ENCODE measurements at regions not wholly inside any gene's neighbourhood (a gene's known extent, or its start where the extent isn't known, plus 50 kb on each side); places are given as distances from the start of the nearest gene placed in this dataset.

- no peak for DNase-seq (ENCODE audit: low read depth)
Measured at GRCh38 chr2:175463589-175464310, 282.2 kb upstream of the ATP5MC3 start.

GRCh38 chr2:175463169-175463568 is 281.7 kb upstream of the ATP5MC3 start:
- DNase-seq (ENCODE audit: low read depth) = no peak

DNA sequence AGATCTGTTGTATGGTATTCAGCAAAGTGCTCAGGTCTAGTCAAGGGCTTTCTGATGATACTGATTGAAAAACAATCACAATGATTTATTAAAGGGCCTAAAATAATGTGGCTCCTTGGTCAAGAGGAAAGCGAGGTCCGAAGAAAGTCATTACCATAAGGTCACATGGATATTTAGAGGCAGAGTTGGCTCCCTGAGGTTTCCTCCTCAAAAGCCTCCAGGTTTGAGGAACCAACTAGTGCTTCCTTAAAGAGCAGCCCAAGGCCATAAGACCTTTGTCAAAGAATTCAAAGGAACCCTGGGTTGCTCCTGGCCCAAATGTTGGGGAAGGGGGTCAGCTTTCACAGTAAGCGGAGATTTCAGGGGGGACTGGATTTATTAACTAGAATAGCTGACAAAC is 280.7 kb upstream of the ATP5MC3 start:
- DNase-seq (ENCODE audit: low read depth) = no peak

- DNase-seq (ENCODE audit: low read depth) = no peak
Measured at GRCh38 chr2:175461839-175462238, 280.3 kb upstream of the ATP5MC3 start.

DNA sequence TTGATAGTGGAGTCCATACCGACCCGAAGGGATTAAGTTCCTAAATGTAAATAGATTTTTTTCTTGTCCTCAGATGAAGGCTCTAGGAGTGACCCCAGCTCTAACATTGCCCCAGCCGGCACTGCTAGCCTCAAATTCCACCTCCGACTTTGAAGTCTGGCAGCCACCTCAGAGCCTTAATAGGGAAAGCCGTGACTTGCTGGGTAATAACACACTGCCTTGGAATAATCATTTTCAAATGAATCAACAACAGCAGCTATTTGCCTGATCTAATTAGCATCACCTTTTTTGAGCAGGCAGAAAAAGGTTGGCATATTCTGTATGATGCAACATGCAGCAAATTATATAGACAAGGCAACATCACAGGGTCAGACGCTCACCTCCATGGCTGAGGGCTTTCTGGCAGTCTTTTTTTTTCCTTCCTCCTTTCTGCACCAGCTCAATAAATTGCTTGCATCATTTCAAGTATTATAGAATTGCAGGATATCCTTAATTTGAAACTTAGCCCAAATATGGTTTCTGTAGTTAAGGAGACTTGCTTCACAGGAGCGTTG is 276.5 kb upstream of the ATP5MC3 start:
- no peak for DNase-seq (ENCODE audit: low read depth)

GRCh38 chr2:175454953-175455389 is 273.5 kb upstream of the ATP5MC3 start:
- DNase-seq (ENCODE audit: low read depth) = no peak

DNA sequence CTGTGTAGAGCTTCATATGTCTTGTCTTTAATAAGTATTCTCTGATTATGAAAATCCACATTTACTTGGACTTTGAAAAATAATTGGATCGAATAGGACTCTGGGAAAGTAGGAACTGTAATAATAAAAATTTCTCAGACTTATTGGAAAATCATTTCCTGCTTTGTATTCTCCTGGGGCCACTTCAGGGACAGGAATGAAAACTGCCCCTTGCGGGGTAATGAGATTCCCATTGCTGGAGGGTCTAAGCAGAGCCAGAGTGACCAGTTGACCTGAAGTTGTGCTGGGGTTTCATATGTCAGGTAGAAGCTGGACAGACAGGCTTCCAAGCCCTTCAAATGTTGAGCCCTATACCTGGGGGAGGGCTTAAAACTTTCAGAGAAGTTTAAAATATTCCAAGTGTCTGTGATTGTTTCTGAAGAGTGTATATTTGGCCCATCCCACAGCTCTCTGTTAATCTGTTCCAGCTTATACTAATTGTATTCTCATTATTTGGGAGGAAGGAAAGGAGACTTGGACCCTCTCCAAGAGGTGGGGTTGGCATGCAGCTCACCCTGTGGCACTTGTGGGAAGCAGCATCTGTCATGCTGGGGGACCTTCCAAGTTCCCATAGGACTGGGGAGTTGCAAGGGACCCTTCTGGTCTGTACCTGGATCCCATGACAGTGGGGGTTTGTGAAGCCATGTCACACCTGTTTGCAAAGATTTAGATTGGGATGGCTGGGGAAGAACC is 268.7 kb upstream of the ATP5MC3 start:
- DNase-seq (ENCODE audit: low read depth) = no peak

- DNase-seq (ENCODE audit: low read depth) = no peak
Measured at GRCh38 chr2:175449616-175450015, 268.1 kb upstream of the ATP5MC3 start.

DNA sequence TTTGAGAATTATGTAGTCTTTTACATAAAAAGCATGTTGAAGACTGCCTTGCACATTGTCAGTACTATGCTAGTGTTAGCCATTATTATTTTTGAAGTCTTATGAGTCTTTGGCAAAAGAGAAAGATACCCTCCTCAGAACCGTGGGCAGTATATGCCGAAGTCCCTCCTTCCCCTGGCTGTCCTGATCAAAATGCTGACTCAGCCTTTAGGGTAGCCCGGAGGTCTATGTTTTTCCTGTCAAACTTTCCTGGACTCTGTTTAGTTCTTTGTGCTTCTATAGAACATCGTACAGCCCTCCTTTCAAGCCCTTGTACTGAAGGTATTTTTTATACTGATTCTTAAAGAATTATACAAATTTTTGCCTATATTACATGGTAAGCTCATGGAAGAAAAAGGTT is 264.7 kb upstream of the ATP5MC3 start:
- no peak for DNase-seq (ENCODE audit: low read depth)

- DNase-seq (ENCODE audit: low read depth) = no peak
Measured at GRCh38 chr2:175445281-175445680, 263.8 kb upstream of the ATP5MC3 start.

DNA sequence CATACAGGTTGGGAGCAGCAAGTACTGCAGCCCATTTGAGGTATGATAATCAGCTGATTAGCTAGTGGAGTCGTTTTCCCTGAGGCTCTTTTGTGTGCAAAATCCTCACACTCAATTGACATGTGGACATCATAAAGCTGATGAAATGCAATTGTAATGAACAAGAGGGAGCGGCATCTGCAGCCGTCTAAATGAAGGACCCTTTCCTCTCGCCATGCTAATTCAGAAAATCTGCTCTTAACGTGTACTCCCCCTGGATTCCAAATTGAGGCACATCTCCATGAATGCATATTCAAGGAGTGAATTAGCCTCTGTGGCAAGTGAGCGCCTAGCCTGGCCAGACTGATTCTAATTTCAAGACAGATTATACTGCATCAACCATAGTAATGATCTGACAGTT is 260.9 kb upstream of the ATP5MC3 start:
- DNase-seq (ENCODE audit: low read depth) = no peak

- DNase-seq (ENCODE audit: low read depth) = no peak
Measured at GRCh38 chr2:175441181-175441761, 259.8 kb upstream of the ATP5MC3 start.

DNA sequence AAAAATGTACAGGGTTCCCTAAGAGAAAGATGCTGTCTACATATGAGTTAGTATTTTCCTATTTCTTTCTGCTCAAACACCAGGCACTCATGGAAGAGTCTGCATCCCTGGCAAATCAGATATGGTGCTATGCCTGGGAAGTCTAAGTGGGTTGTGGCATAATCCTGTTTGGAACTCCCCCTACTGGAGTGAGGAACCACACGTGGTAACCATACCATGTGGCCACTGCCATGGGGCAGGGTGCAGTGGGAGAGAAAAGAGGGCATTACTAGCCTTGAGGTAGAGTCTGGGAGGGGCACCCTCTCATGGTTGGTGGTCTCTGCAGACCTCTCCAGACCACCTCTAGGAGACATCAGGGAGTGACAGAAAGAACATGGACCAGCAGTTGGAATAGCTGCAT is 257.9 kb upstream of the ATP5MC3 start:
- DNase-seq (ENCODE audit: low read depth) = no peak

DNA sequence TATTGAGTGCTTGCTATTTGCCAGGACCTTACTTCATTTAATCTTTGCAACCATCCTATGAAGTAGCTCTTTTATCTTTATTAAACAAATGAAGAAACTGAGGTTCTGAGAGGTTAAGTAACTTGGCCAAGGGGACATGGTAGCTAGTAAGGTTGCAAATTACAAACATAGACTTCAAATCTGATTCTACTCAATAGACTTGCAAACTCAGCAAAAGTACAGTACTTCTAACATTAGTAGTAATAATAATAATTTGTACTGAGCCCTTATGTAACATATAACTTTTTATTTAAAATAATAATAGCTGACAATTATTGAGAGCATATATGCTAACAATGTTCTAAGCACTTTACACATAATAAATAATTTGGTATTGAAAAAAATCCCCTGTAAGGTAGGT is 255.7 kb upstream of the ATP5MC3 start:
- no peak for DNase-seq (ENCODE audit: low read depth)

DNA sequence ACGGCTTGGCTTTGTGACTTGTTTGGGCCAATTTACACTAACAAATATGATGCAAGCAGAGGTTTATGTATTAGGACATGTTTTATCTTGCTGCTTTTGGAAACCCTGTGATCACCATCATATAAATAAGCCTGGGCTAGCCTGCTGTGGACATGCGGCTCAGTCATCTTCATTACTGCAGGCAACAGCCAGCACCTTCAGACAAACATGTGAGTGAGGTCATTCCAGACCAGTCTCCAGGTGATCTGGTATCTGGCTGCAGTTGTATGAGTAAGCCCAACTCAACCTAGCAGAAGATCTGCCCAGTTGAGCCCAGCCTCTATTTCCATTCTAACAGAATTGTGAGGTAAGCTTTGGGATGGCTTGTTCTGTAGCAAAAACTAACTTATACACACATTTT is 254.6 kb upstream of the ATP5MC3 start:
- no peak for DNase-seq (ENCODE audit: low read depth)

DNA sequence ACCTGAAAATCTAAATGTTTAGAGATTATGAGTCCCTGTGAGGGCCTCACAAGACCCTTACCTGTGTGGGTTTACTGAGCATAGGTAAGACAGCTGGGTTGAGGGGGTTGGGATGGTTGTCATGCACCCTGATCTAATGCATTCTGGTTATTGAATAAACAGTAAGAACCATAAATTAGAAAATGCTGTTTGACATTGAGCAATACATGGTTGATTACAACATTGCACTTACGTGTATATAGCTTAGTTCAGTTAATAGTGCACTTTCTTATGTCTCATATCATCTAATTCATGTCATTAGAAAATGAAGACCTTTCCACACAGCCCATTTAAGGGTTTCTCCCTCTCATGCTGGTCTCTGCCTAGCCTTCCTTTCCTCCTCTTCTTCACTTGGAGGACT is 253.5 kb upstream of the ATP5MC3 start:
- DNase-seq (ENCODE audit: low read depth) = no peak

DNA sequence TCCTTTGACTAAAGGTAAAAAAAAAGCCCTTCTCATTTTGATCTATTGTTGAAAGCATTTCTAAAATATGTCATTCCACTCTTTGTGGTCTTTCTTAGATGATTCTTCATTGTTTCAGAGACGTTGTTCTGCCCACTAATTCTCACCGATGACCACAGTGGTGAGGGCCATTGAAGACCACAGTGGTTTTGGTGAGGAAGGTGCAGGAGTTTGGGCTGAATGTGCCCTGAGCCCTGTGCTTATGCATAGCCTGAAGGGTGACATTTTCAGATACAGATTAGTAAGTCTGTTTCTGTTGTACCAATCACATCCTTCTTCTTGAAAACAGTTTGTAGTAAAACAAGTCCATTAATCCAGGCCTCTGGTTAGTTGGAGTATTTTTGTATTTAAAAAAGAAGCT is 251.3 kb upstream of the ATP5MC3 start:
- DNase-seq (ENCODE audit: low read depth) = no peak

DNA sequence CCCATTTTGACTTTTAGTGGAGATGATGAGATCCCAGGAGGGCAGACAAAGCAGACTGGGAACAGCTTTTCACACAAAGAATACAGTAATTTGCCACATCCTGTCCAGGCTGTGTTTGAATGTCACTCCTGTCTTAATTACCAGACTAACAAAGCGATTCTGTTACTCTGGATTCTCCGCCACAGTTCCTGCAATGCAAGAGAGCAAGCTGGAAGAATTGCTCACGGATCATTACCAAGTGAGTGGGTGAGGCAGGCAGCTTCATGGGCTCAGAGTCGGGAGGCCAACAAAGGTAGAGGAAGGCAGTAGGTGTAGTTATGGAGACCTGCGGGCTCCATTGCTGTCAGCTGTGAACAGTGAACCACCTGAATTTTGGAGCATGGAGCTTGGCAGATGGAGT is 250.5 kb upstream of the ATP5MC3 start:
- DNase-seq (ENCODE audit: low read depth) = no peak

- DNase-seq (ENCODE audit: low read depth) = no peak
Measured at GRCh38 chr2:175431101-175431946, 249.8 kb upstream of the ATP5MC3 start.

- DNase-seq (ENCODE audit: low read depth) = no peak
Measured at GRCh38 chr2:175430236-175430635, 248.7 kb upstream of the ATP5MC3 start.

GRCh38 chr2:175418224-175418835 is 236.8 kb upstream of the ATP5MC3 start:
- no peak for DNase-seq (ENCODE audit: low read depth)
